ENCODE measurements at regions not wholly inside any gene's neighbourhood (a gene's known extent, or its start where the extent isn't known, plus 50 kb on each side); places are given as distances from the start of the nearest gene placed in this dataset.

DNA sequence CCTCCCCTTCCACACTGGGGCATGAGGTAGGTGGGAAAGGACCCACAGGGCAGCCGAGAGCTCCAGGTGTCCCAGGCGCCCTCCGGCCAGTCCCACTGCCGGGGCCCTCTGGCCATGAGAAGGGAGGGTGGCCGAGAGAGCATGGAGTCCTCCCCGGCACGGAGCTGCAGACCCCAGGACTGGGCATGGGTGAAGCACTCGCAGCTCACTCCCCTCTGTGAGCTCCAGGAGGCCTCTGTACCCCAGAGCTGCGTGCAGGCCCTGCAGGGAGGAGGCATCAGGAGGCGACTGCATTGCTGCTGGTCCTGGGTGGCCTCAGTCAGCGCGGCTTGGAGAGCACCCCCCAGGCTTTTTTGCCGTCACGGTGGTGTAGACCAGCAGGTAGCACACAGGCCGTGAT lies 80.1 kb upstream of the TTC34 start:
- no peaks in the 10 kb centered on the region for H3K9me3 ChIP-seq (ENCODE audit: insufficient read depth, low read depth)
- H3K36me3 ChIP-seq (ENCODE audit: low read depth) = no peaks in the 10 kb centered on the region
- no peak overlapping the region for H3K27ac ChIP-seq
- H3K79me2 ChIP-seq (ENCODE audit: low read depth) = no peaks in the 10 kb centered on the region
- ChIA-PET POLR2A (ENCODE audit: unreplicated experiment) (no interaction called here), CTCF (no interaction called here)
- no TSS peak for BruUV-seq (replicated peaks)
- H3K4me1 ChIP-seq (replicated peaks; ENCODE audit: insufficient read depth) = no peaks in the 10 kb centered on the region
- H3K9me2 ChIP-seq (ENCODE audit: insufficient read depth) = no peaks in the 10 kb centered on the region
- H3K27me3 ChIP-seq (ENCODE audit: insufficient read depth, low read depth) = peaks cover 98% of the 10 kb centered on the region
- intact Hi-C loops (cut with micrococcal nuclease; ENCODE audit: unreplicated experiment) = no loop called here
- no peaks in the 10 kb centered on the region for H4K20me1 ChIP-seq (ENCODE audit: insufficient read depth)
- DNase-seq = no peak
- no peak for TF ChIP-seq EZH2 (IDR thresholded peaks at IDR 0.05; ENCODE audit: low read depth)
- TF ChIP-seq, protein P1, sequence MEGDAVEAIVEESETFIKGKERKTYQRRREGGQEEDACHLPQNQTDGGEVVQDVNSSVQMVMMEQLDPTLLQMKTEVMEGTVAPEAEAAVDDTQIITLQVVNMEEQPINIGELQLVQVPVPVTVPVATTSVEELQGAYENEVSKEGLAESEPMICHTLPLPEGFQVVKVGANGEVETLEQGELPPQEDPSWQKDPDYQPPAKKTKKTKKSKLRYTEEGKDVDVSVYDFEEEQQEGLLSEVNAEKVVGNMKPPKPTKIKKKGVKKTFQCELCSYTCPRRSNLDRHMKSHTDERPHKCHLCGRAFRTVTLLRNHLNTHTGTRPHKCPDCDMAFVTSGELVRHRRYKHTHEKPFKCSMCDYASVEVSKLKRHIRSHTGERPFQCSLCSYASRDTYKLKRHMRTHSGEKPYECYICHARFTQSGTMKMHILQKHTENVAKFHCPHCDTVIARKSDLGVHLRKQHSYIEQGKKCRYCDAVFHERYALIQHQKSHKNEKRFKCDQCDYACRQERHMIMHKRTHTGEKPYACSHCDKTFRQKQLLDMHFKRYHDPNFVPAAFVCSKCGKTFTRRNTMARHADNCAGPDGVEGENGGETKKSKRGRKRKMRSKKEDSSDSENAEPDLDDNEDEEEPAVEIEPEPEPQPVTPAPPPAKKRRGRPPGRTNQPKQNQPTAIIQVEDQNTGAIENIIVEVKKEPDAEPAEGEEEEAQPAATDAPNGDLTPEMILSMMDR (conservative IDR thresholded peaks at IDR 0.05) = no peak
- no peaks in the 10 kb centered on the region for H3F3A ChIP-seq (ENCODE audit: insufficient read depth, low read depth)
- H3K4me3 ChIP-seq = no peak overlapping the region
- no peak overlapping the region for H3K4me2 ChIP-seq
- no peak overlapping the region for H2AFZ ChIP-seq

DNA sequence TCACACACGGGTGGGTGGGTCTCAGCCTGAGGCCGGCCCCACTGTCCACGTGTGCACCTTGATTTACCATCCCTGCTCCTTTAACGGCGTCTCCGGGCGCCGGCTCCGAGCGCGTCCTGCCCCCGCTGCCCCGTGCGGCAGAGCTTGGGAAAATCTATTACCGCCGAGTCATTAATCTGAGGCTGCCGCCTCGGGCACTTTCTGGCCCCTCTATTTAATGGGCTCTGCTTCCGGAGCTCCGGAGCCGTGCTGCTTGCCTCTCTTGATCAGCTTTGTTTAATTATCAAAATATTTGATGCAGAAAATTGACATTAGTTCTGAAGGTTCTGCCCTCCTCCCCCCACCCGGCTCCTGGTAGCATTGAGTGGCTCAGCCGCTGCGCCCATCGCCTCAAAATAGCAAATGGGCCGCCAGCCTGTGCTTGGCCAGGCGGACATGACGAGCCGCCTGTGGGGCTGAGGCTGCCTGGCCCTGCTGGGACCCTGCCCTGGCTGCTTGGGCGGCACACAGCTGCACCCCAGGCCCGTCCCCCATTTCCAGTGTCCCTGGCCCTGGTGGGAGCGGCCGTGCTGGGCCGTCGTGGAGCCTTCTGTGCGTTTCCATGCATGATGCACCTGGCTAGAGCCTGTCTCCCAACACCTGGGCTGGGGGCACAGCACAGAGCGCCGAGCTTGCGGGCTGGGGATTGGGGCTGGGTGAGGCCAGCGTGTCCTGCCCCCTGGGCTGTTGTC lies 81.6 kb upstream of the TTC34 start:
- Histone ChIP-seq H3F3A (ENCODE audit: insufficient read depth, low read depth) (no peaks in the 10 kb centered on the region), H4K20me1 (ENCODE audit: insufficient read depth) (no peaks in the 10 kb centered on the region), H3K4me2 (no peak overlapping the region), H3K4me3 (no peak overlapping the region), H2AFZ (no peak overlapping the region), H3K9me3 (ENCODE audit: insufficient read depth, low read depth) (no peaks in the 10 kb centered on the region), H3K79me2 (ENCODE audit: low read depth) (no peaks in the 10 kb centered on the region), H3K36me3 (ENCODE audit: low read depth) (no peaks in the 10 kb centered on the region), H3K27ac (no peak overlapping the region), H3K27me3 (ENCODE audit: insufficient read depth, low read depth) (peaks cover 95% of the 10 kb centered on the region), H3K4me1 (replicated peaks; ENCODE audit: insufficient read depth) (no peaks in the 10 kb centered on the region), H3K9me2 (ENCODE audit: insufficient read depth) (no peaks in the 10 kb centered on the region)
- TF ChIP-seq, protein P1 (conservative IDR thresholded peaks at IDR 0.05) = no peak
- no peak for TF ChIP-seq EZH2 (IDR thresholded peaks at IDR 0.05; ENCODE audit: low read depth)
- intact Hi-C loops (cut with micrococcal nuclease; ENCODE audit: unreplicated experiment) = no loop called here
- no TSS peak for BruUV-seq (replicated peaks)
- ChIA-PET CTCF (no interaction called here), POLR2A (ENCODE audit: unreplicated experiment) (no interaction called here)
- DNase-seq = no peak

DNA sequence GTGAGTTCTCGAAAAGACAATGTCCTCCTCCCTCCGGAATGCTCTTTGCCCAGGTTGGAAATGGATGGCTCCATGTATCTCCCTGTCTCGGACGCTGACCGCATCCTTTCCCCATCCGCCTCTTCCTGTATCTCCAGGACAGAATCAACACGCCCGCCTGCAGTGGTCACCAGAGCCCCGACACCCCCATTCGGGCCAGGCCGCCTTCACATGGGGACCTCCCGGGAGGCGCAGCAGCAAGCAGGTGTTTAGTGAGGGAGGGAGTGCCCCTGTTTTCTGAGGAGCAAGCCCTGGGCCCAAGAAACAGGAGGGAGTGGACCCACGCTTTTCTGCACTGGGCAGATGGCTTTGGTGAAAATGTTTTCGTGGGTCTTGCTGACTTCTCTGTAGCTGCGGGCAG lies 83.5 kb upstream of the TTC34 start:
- ChIA-PET CTCF (no interaction called here), POLR2A (ENCODE audit: unreplicated experiment) (no interaction called here)
- Histone ChIP-seq H3K36me3 (ENCODE audit: low read depth) (no peaks in the 10 kb centered on the region), H3K27ac (no peak overlapping the region), H3F3A (ENCODE audit: insufficient read depth, low read depth) (no peaks in the 10 kb centered on the region), H3K79me2 (ENCODE audit: low read depth) (no peaks in the 10 kb centered on the region), H3K4me2 (no peak overlapping the region), H3K4me1 (replicated peaks; ENCODE audit: insufficient read depth) (no peaks in the 10 kb centered on the region), H2AFZ (no peak overlapping the region), H3K4me3 (no peak overlapping the region), H4K20me1 (ENCODE audit: insufficient read depth) (no peaks in the 10 kb centered on the region), H3K9me3 (ENCODE audit: insufficient read depth, low read depth) (no peaks in the 10 kb centered on the region), H3K27me3 (ENCODE audit: insufficient read depth, low read depth) (peaks cover 89% of the 10 kb centered on the region), H3K9me2 (ENCODE audit: insufficient read depth) (no peaks in the 10 kb centered on the region)
- intact Hi-C loops (cut with micrococcal nuclease; ENCODE audit: unreplicated experiment) = no loop called here
- TF ChIP-seq EZH2 (IDR thresholded peaks at IDR 0.05; ENCODE audit: low read depth) = no peak
- TF ChIP-seq, protein P1 (conservative IDR thresholded peaks at IDR 0.05) = no peak
- no TSS peak for BruUV-seq (replicated peaks)
- DNase-seq = no peak

Measured in PC-9 (cell line).